Left colon (tissue), 2 donors: ENCODE measurements at regions not wholly inside any gene's neighbourhood (a gene's known extent, or its start where the extent isn't known, plus 50 kb on each side); places are given as distances from the start of the nearest gene placed in this dataset.
"Not testable (repeated sequence)": the region's sequence is repeated elsewhere in the genome, so short reads cannot be mapped to it uniquely, and the experiment has no call there.

Source experiments
- ATAC-seq: fragments of 200-7000 bp; cut with Tn5 transposase; one replicate; pipeline ENCODE4 v1.9.1; 2020; ENCODE audit warnings: mild to moderate bottlenecking, moderate library complexity
- DNase-seq, 2 donors: peaks; one replicate each; pipeline ENCODE4 v3.0.0-alpha.2; 2020
- intact Hi-C, 2 donors: fragments of 100-400 bp; cut with DNase I in 1 of 2; cut with micrococcal nuclease in 1 of 2; formaldehyde crosslinking; loops; one replicate each; pipeline versions ENCODE4 v1.11.2 to v1.14.0; 2022; cut with DNase I, micrococcal nuclease
- donor health status: DM: no; HTN: no; CAD: no.
- donor health status: DM: yes; HTN: yes; CAD: no.

- ATAC-seq, result no peak
- intact Hi-C loops, result no loop called here
- DNase-seq, result no peak
Measured at GRCh38 chr15:87477026-87477425, 779.5 kb downstream of the NTRK3 start.

DNA sequence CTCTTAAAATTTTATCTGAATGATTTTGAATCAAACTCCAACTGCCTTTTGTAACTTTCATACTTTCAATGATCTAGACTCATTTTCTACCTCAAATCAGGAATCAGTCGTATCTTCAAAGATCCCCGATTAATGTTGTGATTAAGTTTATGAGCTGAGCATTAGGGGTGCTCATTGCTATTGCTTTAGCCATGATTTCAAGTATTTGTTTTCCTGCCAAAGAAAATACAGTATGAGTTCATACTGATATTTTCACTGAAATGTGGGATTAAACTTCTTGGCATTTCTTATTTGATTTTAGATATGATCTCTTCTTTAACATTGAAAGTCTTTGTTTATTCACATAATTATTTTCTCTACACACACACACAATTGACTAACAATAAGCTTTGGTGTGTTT, 785.6 kb downstream of the NTRK3 start:
- intact Hi-C loops, result no loop called here
- DNase-seq, result no peak
- no peak for ATAC-seq

GRCh38 chr15:87463956-87464355, 792.6 kb downstream of the NTRK3 start:
- ATAC-seq, intact Hi-C loops, DNase-seq: not testable (repeated sequence)

DNA sequence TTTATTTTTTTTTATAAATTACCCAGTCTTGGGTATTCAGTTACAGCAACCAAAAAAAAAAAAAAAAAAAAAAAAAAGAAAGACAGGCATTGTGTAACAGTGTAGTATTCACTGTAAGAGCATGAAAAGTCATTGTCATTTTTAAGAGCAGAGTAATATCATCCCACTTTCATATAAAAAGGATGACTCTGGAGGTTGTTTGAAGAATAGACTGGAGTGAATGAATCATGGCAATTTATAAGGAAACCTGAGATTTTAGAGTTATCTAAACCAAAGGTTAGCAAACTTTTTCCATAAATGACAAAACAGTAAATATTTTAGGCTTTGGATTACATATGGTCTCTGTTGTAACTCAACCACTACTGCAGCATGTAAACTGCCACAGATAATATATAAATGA, 794.9 kb downstream of the NTRK3 start:
- ATAC-seq (no peak), DNase-seq (no peak)
- intact Hi-C loops, result no loop called here

GRCh38 chr15:87454860-87455259, 801.7 kb downstream of the NTRK3 start:
- DNase-seq, result no peak
- ATAC-seq, result no peak
- intact Hi-C loops, result no loop called here

- no peak for ATAC-seq
- intact Hi-C loops, result no loop called here
Measured at GRCh38 chr15:87450314-87450713, 806.2 kb downstream of the NTRK3 start.

GRCh38 chr15:87439090-87439489, 817.4 kb downstream of the NTRK3 start:
- intact Hi-C loops, result no loop called here
- no peak for ATAC-seq
- no peak for DNase-seq

More at GRCh38 chr15:87450314-87450713, 806.2 kb downstream of the NTRK3 start:
- DNase-seq, result no peak

- DNase-seq (no peak), ATAC-seq (no peak)
- intact Hi-C loops, result no loop called here
Measured at GRCh38 chr15:87433871-87434270, 822.7 kb downstream of the NTRK3 start.

DNA sequence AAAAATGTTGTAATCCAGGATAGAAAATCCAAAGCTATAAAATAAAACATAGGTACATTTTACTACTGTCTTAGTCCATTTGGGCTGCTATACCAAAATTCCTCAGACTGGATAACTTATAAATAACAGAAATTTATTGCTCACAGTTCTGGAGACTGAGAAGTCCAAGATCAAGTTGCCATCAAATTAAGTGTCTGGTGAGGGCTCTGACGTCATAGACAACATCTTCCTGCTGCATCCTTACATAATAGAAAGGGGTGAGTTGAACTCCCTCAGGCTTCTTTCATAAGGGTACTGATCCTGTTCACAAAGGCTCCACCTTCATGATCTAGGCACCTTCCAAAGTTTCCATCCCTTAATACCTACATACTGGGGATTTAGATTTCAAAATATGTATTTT, 826.8 kb downstream of the NTRK3 start:
- intact Hi-C loops, result no loop called here
- DNase-seq (no peak), ATAC-seq (no peak)

- DNase-seq (no peak), ATAC-seq (no peak)
- intact Hi-C loops, result no loop called here
Measured at GRCh38 chr15:87420017-87420416, 836.5 kb downstream of the NTRK3 start.

DNA sequence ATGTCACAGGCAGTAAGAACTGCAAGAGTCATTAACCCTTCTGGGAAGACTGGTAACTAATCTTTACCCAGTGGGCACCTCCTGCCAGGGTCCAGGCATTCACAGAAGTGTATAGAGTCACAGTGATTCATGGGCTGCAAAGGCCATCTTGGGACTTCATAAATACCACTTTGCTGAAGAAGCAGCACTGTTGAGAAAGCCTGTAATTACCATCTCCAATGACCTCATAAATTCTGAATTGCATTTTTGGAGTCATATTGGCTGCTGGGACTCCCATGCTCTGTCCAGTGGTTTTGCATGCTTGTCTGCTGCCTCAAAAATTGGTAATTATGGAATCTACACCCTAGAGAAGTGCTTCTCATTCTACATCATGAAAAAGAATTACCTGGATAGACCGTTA, 837.2 kb downstream of the NTRK3 start:
- DNase-seq, result no peak
- ATAC-seq, result no peak
- intact Hi-C loops, result no loop called here

DNA sequence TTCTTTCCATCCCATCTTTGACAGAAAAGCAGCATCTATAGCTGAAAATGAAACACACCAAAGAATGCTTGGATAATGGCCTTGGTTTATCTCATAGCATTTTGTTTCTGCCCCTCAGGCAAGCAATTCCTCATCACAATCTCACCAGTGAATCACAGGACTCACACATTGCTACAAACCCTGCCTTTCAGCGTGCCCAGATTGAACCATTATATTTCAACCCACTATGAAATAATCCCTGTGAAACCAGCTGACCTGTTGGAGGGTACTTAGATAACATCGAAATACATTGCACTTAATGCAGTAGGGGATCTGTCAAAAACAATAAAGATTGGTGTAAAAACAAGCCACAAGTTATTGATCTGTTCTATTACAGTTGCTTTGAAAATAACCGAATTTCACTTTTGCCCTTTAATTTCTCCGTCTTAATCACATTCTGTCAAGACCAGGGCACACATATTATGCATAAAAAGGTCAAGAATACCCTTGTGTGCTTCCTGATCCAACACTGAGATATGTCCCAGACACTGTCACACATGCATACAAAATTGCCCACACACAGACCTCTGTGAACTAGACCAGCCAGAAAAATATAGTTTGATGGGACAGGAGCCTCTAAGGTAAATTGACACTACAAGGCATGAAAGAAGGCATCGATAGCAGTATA, 839.8 kb downstream of the NTRK3 start:
- intact Hi-C loops, result no loop called here
- ATAC-seq (no peak), DNase-seq (no peak)

GRCh38 chr15:87408902-87409301, 847.6 kb downstream of the NTRK3 start:
- intact Hi-C loops, result no loop called here
- DNase-seq, result no peak
- ATAC-seq, result no peak

DNA sequence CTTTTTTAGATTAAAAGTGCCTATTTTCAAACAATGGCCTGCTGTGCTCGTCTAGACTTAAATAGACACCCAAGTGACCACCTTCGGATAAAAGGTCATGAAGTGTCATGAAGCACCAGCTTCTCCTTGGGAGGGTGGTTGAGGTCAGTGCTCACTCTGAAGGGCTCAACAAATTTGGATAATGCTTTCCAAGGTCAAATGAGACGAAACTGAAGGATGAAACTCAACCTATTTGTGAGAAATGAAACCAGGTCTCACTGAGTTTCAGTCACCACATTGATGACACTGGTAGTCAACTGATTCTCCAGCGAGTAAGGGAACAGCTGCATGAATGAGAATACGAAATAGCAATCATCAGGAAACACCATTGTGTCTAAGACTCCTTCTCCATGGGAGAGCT, 852.6 kb downstream of the NTRK3 start:
- no peak for DNase-seq
- intact Hi-C loops, result no loop called here
- no peak for ATAC-seq

GRCh38 chr15:87401973-87402372, 854.6 kb downstream of the NTRK3 start:
- DNase-seq (no peak), ATAC-seq (no peak)
- intact Hi-C loops, result no loop called here

GRCh38 chr15:87394676-87395075, 861.9 kb downstream of the NTRK3 start:
- ATAC-seq (no peak), DNase-seq (no peak)
- intact Hi-C loops, result no loop called here

DNA sequence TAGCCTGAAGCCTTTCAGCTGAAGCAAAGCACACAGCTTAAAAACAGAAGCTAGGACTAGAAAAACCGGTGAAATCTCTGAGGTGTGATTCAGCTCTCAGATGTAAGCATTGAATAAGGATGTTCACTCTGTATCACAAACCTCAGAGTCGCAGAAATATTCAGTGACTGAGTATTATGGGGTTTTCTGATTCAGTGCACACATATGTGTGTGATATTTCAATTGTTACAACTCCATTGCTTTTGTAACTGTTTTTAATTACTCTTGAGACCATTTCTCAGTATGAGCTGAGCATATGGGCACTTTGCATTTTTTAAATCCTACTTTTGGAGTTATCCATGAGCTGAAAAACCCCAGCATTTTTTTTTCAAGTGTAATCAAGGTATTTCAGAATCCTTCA, 868.8 kb downstream of the NTRK3 start:
- no peak for ATAC-seq
- intact Hi-C loops, result no loop called here
- DNase-seq, result no peak

DNA sequence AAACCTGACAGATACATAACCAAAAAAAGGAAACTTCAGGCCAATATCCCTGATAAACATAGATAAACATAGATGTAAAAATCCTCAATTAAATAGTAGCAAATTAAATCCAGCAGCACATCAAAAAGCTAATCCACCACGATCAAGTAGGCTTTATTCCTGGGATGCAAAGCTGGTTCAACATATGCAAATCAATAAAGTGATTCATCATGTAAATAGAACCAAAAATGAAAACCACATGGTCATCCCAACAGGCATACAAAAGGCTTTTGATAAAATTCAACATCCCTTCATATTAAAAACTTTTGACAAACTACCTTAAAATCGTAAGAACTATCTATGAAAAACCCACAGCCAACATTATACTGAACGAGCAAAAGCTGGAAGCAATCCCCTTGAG, 882.2 kb downstream of the NTRK3 start:
- ATAC-seq, result no peak
- DNase-seq, result no peak
- intact Hi-C loops, result no loop called here

GRCh38 chr15:87369269-87369668, 887.3 kb downstream of the NTRK3 start:
- ATAC-seq (no peak), DNase-seq (no peak)
- intact Hi-C loops, result no loop called here

- ATAC-seq, result no peak
- DNase-seq, result no peak
- intact Hi-C loops, result no loop called here
Measured at GRCh38 chr15:87368511-87368910, 888.0 kb downstream of the NTRK3 start.

GRCh38 chr15:87365186-87365585, 891.4 kb downstream of the NTRK3 start:
- ATAC-seq (no peak), DNase-seq (no peak)
- intact Hi-C loops, result no loop called here
